ENCODE measurements at regions not wholly inside any gene's neighbourhood (a gene's known extent, or its start where the extent isn't known, plus 50 kb on each side); places are given as distances from the start of the nearest gene placed in this dataset.

GRCh38 chr11:71343828-71344400 lies 91.5 kb upstream of the SHANK2 start:
- TF ChIP-seq POLR2A (IDR thresholded peaks at IDR 0.05), result no peak
- TF ChIP-seq CTCF (IDR thresholded peaks at IDR 0.05), result no peak
